CD4-positive, alpha-beta T cell treated with Interferon gamma for 1 hour (primary cell): ENCODE measurements at regions not wholly inside any gene's neighbourhood (a gene's known extent, or its start where the extent isn't known, plus 50 kb on each side); places are given as distances from the start of the nearest gene placed in this dataset.
"Not testable (repeated sequence)": the region's sequence is repeated elsewhere in the genome, so short reads cannot be mapped to it uniquely, and the experiment has no call there.

Experiments
- DNase-seq: peaks from one replicate; pipeline ENCODE4 v3.0.0-alpha.2; 2020

GRCh38 chr17:77562361-77562760, 396.1 kb upstream of the TNRC6C start:
- DNase-seq: not testable (repeated sequence)

GRCh38 chr17:77563439-77564102, 394.9 kb upstream of the TNRC6C start:
- no peak for DNase-seq

GRCh38 chr17:77564278-77564920, 394.1 kb upstream of the TNRC6C start:
- DNase-seq: no peak

GRCh38 chr17:77565166-77565565, 393.3 kb upstream of the TNRC6C start:
- no peak for DNase-seq

DNA sequence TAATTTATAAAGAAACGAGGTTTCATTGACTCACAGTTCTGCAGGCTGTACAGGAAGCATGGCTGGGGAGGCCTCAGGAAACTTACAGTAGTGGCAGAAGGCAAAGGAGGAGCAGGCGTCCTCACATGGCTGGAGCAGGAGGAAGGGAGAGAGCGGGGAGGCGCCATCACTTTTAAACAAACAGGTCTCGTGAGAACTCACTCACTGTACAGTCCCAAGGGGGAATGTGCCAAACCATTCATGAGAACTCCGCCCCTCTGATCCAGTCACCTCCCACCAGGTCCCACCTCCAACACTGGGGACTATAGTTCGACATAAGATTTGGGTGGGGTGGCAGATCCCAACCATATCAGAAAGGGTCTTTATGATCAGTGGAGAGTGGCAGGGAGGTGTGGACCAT, 392.4 kb upstream of the TNRC6C start:
- DNase-seq: no peak

GRCh38 chr17:77566566-77567138, 391.9 kb upstream of the TNRC6C start:
- DNase-seq: no peak

GRCh38 chr17:77568540-77568939, 390.0 kb upstream of the TNRC6C start:
- no peak for DNase-seq

- DNase-seq: no peak
These were observed 388.5 kb upstream of the TNRC6C start for GRCh38 chr17:77569846-77570564.

DNA sequence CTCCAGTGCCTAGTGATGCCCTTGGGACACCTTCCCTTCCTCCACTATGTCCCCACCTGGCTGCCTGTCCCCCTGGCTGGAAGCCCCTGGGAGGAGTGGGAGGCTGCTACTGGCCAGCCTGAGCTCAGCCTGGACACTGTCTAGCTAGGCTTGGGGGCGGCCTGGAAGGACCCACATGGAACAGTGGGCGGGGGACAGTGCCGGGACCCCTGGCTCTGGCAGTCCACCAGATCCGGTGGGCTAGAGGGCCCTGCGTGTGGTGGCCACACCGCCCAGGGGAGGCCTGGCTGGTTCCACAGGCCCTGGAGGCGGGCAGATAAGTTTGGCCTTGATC, 388.0 kb upstream of the TNRC6C start:
- DNase-seq: no peak

DNA sequence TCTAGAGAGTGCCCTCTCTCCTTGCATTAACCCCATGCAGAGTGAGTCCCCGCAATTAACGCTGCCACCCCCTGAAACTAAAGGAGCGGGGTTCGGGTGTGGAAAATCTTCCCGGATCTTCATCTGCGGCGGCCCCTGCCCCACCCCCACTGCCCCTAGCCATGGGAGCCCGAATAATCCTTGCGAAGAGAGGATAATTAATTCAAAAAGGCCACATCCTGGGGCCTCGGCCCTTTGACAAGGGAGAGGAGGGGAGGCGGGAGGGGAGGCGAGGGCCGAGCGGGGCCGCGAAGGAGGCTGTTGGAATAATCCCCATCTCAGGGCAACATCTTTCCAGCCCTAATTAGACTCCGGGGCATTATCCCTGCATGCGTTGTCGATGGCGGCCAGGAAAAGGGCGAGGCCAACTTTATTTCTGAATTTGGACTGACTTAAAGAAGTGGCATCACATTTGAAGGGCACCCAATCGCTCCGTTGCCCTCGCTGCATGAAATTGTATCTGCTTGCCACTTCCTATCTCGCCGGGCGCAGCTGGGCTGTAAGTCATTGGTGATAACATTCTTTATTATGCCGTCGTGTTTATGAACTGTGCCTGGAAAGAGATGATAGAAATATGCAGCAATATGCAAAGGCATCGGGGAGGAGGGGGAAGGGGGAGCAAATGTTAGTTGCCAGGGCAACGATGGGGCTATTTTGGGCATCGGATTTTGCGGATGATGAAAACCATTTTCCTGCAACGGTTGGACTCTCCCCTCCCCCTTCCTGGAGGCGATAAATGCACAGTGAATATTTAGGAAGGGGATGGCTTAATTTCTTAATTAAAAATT, 387.1 kb upstream of the TNRC6C start:
- DNase-seq: peak; percentile 10

DNA sequence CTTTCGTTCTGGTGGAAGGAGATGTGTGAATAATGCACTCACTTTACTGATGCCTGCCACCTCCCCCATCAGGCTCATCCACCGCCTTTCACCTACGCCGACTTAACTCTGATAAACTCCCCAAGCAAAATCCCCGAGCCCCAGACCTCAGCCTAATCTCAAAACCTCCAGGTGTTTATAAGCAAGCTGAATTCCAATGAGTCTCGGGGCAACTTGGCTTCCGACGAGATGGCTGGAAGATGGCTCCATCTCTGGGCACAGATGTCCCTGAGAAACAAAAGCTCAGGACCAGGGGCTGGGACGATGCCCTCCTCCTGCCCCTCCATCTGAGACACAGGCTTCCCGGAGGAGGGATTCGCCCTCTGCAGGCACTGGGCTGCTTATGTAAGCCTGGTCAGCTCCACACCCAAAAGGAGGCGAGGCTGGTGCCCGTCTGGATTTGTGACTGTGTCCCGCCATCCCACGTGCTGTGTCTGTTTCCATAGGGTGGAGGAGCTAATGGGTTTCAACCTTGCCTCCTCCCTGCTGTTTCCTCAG, 386.4 kb upstream of the TNRC6C start:
- no peak for DNase-seq

- no peak for DNase-seq
These were observed 385.7 kb upstream of the TNRC6C start for GRCh38 chr17:77572851-77573250.

- DNase-seq: no peak
These were observed 381.0 kb upstream of the TNRC6C start for GRCh38 chr17:77577491-77577890.

- no peak for DNase-seq
These were observed 379.4 kb upstream of the TNRC6C start for GRCh38 chr17:77579131-77579530.

DNA sequence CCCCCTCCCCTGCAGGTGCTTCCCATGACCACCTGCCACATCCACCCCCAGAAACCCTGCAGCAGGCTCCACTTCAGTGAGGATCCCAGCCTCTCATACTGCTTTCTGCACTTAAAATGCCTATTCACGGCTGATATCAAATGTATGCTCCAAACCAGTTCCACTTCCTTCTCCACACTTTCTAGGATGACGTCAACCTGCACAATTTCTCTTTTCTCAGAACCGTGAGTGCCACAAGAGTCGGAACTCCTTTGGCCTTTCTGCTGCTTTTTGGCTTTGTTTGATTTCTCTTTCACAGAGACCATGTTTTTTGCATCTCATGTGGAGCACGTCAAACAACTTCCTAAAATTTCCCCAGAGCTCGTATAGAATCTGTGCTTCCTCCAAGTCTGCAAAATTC, 378.8 kb upstream of the TNRC6C start:
- peak; percentile 38 for DNase-seq

DNA sequence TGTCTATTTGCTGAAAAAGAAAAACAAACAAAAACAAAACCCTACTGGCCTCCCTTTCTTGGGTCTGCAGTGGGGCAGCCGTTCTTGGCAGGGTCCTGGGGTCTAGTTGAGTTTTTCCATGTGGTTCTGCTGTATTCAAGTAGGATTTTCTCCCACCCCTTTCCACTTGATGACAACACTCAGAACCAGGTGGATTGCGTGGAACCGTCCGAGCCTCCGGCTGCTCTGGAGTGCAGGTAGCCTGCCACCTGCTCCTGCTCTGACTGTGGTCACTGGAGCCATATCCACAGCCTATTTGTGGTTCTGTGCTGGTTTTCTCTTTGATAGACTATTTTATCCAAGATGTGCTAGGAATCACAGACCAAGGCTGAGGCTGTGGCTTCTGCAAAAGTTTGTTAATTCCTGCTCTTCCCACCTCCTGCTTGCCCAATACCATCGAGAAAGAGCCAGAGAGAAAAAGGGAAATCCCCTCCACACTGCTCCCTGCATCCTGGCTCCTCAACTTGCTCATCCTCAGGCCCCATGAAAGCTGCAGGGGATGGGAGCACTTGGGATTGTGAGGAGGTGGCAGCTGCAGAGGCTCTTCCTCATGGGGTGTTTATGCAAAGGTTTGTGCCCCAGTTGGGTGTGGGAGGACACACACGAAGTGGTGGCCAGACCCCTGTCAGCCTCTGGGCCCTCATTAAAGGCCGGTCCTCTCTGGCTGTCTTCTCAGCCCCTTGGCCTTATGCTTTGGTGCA, 377.8 kb upstream of the TNRC6C start:
- DNase-seq: no peak

DNA sequence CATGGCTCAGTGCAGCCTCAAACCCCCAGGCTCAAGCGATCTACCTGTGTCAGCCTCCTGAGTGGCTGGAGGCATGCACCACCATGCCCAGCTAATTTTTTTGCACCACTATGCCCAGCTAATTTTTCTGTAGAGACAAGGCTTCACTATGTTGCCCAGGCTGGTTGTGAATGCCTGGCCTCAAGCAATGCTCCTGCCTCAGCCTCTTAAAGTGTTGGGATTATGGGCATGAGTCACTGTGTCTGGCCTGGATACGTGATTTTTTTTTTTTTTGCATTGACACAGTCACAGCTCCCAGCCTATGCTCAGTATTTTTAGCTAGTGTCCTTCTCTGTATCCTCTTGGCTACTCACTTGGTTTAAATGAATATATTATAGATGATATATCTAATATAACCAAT, 377.0 kb upstream of the TNRC6C start:
- no peak for DNase-seq

DNA sequence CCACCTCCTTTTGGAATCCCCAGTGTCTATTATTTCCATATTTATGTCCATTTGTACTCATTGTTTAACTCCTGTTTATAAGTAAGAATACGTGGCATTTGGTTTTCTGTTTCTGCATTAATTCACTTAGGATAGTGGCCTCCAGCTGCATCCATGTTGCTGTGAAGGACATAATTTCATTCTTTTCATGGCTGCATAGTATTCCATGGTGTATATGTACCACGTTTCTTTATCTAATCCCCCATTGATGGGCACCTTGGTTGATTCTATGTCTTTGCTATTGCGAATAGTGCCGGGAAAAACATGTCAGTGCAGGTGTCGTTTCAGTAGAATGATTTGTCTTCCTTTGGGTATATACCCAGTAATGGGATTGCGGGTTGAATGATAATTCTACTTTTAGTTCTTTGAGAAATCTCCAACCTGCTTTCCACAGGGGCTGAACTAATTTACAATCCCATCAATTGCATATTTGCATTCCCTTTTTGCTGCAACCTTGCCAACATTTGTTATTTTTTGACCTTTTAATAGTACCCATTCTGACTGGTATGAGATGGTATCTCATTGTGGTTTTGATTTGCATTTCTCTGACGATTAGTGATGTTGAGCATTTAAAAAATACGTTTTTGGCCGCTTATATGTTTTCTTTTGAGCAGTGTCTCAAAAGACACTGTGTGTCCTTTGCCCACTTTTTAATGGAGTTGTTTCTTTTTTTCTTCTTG, 373.2 kb upstream of the TNRC6C start:
- DNase-seq: no peak

DNA sequence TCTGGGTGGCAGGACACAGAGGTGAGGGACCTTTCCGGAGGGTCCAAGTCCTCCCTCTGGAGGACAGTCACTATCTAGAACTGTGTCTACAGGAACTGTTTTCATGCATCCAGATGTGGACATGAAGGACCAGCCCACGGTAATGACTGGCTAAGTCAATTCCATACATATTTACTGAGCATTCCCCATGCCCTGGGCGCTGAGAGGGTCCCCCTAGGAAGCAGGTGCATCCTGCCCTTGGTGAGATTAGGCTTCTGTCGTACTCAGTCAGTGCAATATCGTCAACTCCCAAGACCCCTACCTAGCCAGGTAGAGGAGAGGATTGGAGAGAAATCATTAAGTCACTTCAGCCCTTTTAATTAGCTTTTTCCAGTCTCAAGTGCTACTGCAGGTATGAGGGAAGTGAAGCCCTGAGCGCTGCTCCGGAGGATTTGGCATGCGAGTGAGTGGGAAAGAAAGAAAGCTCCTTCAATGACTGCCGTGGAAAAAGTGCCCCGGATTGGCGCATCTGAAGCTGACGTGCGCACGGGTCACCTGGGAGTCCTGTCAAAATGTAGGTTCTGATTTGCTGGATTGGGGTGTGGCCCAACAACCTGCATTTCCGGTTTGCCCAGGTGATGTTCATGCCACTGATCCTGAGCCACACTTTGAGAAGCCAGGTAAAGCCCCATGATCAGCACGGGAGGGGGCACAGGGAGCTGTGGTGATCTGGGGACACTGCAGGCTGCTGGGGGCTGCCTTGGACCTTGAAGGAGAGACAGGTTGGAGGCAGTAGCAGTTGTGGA, 367.4 kb upstream of the TNRC6C start:
- DNase-seq: no peak

DNA sequence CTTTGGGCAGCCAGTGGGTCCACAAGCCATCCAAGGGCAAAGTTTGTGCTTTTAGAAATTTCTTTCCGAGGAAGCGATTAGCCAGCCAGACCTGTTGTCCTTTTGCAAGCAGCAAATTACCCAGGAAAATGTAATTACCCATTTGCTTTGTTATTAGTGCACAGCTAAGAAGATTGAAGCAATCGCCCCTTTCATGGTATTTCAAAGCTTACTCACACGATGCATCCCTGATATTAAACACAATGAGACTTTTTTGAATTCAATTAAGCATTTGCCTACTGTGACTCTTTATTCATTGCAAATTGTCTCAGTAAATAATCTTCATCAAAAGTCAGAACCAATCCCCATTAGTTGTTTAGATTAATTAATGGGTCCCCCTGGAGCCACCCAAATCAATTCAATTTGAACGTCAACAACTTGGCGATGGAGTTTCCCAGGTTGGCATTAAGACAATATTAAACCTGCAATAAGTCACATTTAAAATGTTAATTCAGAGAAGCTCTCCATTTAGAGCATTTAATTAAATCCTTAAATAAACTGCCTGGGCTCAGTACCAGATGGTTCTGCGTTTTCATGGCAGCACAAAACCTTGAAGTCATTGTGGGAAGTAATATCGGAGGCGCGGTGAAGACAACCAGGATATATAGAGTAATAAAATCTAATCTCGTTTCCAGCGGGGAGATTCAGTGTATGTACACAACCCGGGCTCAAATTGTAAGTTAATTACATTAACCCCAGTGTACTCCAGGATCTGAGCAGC, 366.2 kb upstream of the TNRC6C start:
- DNase-seq: no peak
